GM12892 (cell line): ENCODE measurements at regions not wholly inside any gene's neighbourhood (a gene's known extent, or its start where the extent isn't known, plus 50 kb on each side); places are given as distances from the start of the nearest gene placed in this dataset.

Experiments used
- DNase-seq: peaks from one replicate; pipeline ENCODE4 v3.0.0; 2011; ENCODE audit not compliant: insufficient read length
- FAIRE-seq: peaks from 2 replicates; lab custom pipeline; 2011; peaks lifted over from hg19 to GRCh38; lab: Jason Lieb, UNC
- POLR2A ChIP-seq: IDR thresholded peaks from 2 replicates; pipeline ENCODE4 v1.6.1; 2011; ENCODE audit warnings: low read depth, low read length, control low read depth
- POLR2AphosphoS5 ChIP-seq: IDR thresholded peaks from 2 replicates; pipeline ENCODE4 v1.6.1; 2011; ENCODE audit warnings: low read depth, low read length, control low read depth
- TAF1 ChIP-seq: IDR thresholded peaks from 2 replicates; pipeline ENCODE4 v1.6.1; 2011; ENCODE audit warnings: low read depth, mild to moderate bottlenecking, control low read depth, low read length, borderline replicate concordance

GRCh38 chr2:2702385-2702784, 371.3 kb upstream of the MYT1L start:
- no peak for TF ChIP-seq POLR2AphosphoS5
- no peak for TF ChIP-seq POLR2A
- no peak for TF ChIP-seq TAF1
- DNase-seq (no peak), FAIRE-seq (no peak)

- FAIRE-seq (no peak), DNase-seq (no peak)
- TF ChIP-seq POLR2A (no peak), POLR2AphosphoS5 (no peak), TAF1 (no peak)
Observed at GRCh38 chr2:2701813-2702212, 370.7 kb upstream of the MYT1L start.

GRCh38 chr2:2701176-2701781, 370.2 kb upstream of the MYT1L start:
- FAIRE-seq = no peak

DNA sequence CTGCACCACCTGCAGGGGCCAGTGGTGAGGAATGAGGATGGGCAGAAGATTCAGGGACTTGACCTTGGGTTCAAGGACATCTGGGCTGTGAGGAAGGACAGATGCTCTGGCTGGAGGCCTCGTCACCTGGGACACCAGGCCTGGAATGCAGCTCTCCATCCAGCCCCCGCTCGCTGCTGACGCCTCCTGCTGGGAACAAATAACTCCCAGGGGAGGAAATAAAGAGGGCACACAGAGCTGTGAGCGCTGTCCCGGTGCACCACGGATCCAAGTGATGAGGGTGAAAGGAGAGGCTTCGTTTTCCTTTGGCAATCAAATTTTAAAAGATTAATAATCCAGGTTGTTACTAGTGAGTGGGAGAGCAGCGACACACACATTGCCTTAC, 368.0 kb upstream of the MYT1L start:
- no peak for TF ChIP-seq TAF1
- no peak for TF ChIP-seq POLR2A
- TF ChIP-seq POLR2AphosphoS5 = no peak
- DNase-seq (no peak), FAIRE-seq (no peak)

More at GRCh38 chr2:2701176-2701781, 370.2 kb upstream of the MYT1L start:
- no peak for DNase-seq
- no peak for TF ChIP-seq TAF1
- TF ChIP-seq POLR2AphosphoS5 = no peak
- no peak for TF ChIP-seq POLR2A

- TF ChIP-seq POLR2A (no peak), POLR2AphosphoS5 (no peak), TAF1 (no peak)
- FAIRE-seq (no peak), DNase-seq (no peak)
Observed at GRCh38 chr2:2698182-2699120, 367.4 kb upstream of the MYT1L start.

DNA sequence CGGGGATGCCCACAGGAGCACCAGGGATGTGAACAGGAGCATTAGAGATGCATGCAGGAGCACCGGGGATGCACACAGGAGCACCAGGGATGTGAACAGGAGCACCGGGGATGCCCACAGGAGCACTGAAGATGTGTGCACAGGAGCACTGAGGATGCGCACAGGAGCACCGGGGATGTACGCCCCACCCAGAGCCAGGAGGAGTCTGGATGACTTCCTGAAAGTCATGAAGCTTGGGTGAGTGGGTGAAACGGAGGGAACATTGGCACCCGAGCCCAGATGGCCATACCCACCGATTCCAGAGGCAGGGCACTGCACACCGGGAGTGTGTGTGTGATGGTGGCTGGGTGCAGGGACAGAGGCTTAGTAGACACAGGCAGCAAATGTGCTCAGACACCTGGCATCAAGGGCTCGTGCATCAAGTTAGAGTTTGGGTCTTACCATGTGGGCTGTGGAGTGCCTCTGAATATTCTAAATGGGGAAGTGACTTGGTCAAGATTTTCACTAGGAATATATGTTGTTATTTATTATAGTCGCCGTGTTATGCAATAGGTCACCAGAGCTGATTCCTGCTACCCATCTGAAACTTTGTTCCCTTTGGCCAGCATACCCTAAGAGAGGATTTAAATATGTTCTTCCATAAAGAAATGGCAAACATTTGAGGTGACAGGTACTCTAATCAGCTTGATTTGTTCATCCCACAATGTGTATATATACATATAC, 365.8 kb upstream of the MYT1L start:
- no peak for TF ChIP-seq POLR2AphosphoS5
- TF ChIP-seq POLR2A = no peak
- TF ChIP-seq TAF1 = no peak
- FAIRE-seq (no peak), DNase-seq (no peak)

- TF ChIP-seq POLR2AphosphoS5 (no peak), TAF1 (no peak), POLR2A (no peak)
- DNase-seq (no peak), FAIRE-seq (no peak)
Observed at GRCh38 chr2:2696325-2696724, 365.2 kb upstream of the MYT1L start.

DNA sequence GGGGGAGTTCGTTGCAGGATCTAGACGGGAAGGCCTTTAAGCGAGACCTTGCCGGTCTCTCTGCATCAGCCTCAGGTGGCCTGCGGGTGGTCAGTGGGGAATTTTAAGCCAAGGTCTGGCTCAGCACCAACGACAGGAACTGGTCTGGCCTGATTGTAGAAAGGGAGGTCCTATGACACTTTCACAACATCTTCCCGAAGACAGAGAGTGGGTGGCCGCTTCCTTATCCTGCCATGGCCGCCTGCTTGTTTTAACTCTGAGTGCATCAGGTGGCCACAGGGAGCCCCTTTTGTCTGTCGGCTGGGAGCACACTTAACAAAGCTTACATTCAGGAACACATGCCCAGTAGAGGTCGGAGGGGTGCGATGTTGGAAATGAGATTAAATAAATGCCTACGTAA, 363.7 kb upstream of the MYT1L start:
- FAIRE-seq = no peak
- no peak for TF ChIP-seq POLR2AphosphoS5
- TF ChIP-seq POLR2A = no peak
- DNase-seq = no peak

- DNase-seq = no peak
- no peak for FAIRE-seq
- no peak for TF ChIP-seq POLR2AphosphoS5
- TF ChIP-seq TAF1 = no peak
- TF ChIP-seq POLR2A = no peak
Observed at GRCh38 chr2:2692599-2693389, 361.7 kb upstream of the MYT1L start.

- no peak for DNase-seq
- TF ChIP-seq POLR2A = no peak
- TF ChIP-seq POLR2AphosphoS5 = no peak
- TF ChIP-seq TAF1 = no peak
- no peak for FAIRE-seq
Observed at GRCh38 chr2:2691419-2691818, 360.3 kb upstream of the MYT1L start.

DNA sequence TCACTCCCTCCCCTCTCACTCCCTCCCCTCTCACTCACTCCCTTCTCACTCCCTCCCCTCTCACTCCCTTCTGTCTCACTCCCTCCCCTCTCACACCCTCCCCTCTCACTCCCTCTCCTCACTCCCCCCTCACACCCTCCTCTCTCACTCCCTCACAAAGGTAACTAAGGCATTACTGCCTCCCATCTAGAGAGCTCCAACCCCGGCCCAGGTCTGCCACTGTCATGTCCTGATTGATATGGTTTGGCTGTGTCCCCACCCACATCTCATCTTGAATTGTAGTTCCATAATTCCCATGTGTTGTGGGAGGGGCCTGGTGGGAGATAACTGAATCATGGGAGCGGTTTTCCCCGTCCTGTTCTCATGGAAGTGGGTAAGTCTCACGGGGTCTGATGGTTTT, 359.9 kb upstream of the MYT1L start:
- FAIRE-seq (no peak), DNase-seq (no peak)
- TF ChIP-seq TAF1 (no peak), POLR2A (no peak), POLR2AphosphoS5 (no peak)
